Glutamatergic neuron (in vitro differentiated cells): ENCODE measurements at regions not wholly inside any gene's neighbourhood (a gene's known extent, or its start where the extent isn't known, plus 50 kb on each side); places are given as distances from the start of the nearest gene placed in this dataset.

Experiments
- DNase-seq: peaks from one replicate; pipeline ENCODE4 v3.0.0; 2022
- H3K27ac Mint-ChIP-seq: one replicate; pipeline ENCODE4 v1.8.0; 2020; ENCODE audit warnings: mild to moderate bottlenecking, mixed read lengths, inconsistent platforms; ENCODE audit not compliant: unreplicated experiment
- H3K27me3 Mint-ChIP-seq: one replicate; pipeline ENCODE4 v1.8.0; 2020; ENCODE audit warnings: mild to moderate bottlenecking, moderate library complexity, mixed read lengths, inconsistent platforms; ENCODE audit not compliant: unreplicated experiment
- H3K36me3 Mint-ChIP-seq: one replicate; pipeline ENCODE4 v1.8.0; 2020; ENCODE audit warnings: mild to moderate bottlenecking, mixed read lengths, inconsistent platforms; ENCODE audit not compliant: unreplicated experiment
- H3K4me1 Mint-ChIP-seq: one replicate; pipeline ENCODE4 v1.8.0; 2020; ENCODE audit warnings: mild to moderate bottlenecking, low read depth, mixed read lengths, inconsistent platforms; ENCODE audit not compliant: unreplicated experiment
- H3K4me3 Mint-ChIP-seq: one replicate; pipeline ENCODE4 v1.8.0; 2020; ENCODE audit warnings: mild to moderate bottlenecking, mixed read lengths, inconsistent platforms; ENCODE audit not compliant: unreplicated experiment
- H3K9me3 Mint-ChIP-seq: one replicate; pipeline ENCODE4 v1.8.0; 2020; ENCODE audit warnings: mild to moderate bottlenecking, moderate library complexity, mixed read lengths, inconsistent platforms; ENCODE audit not compliant: unreplicated experiment
- TF ChIP-seq, protein P1 (sequence below): fragments of 200-600 bp; sonication (generic); IDR thresholded peaks from one replicate; pipeline ENCODE4 v1.5.0; 2021; ENCODE audit not compliant: partially characterized antibody, unreplicated experiment

DNA sequence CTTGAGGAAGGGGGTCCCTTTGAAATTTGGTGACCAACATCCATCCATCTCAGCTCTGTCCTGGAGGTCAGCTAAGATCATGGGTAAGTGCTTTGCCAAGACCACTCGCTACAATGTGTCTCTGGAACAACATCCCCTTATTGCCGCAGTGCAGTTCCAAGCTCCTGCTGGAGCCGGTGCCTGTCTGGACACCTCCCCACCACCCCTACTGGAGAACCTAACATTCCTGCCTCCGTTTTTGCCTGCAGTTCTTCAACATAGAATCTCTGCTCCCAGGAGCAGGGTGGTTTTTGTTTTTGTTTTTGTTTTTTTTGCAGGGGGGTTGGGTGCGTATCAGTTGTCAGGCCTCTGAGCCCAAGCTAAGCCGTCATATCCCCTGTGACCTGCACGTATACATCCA is 51.2 kb upstream of the FXYD4 start:
- TF ChIP-seq, protein P1, sequence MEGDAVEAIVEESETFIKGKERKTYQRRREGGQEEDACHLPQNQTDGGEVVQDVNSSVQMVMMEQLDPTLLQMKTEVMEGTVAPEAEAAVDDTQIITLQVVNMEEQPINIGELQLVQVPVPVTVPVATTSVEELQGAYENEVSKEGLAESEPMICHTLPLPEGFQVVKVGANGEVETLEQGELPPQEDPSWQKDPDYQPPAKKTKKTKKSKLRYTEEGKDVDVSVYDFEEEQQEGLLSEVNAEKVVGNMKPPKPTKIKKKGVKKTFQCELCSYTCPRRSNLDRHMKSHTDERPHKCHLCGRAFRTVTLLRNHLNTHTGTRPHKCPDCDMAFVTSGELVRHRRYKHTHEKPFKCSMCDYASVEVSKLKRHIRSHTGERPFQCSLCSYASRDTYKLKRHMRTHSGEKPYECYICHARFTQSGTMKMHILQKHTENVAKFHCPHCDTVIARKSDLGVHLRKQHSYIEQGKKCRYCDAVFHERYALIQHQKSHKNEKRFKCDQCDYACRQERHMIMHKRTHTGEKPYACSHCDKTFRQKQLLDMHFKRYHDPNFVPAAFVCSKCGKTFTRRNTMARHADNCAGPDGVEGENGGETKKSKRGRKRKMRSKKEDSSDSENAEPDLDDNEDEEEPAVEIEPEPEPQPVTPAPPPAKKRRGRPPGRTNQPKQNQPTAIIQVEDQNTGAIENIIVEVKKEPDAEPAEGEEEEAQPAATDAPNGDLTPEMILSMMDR, result no peak
- Mint-ChIP-seq H3K36me3 (no peaks in the 10 kb centered on the region), H3K4me1 (peaks cover 7% of the 10 kb centered on the region), H3K27me3 (peaks cover 11% of the 10 kb centered on the region), H3K27ac (no peak overlapping the region), H3K9me3 (peaks cover 7% of the 10 kb centered on the region), H3K4me3 (no peak overlapping the region)
- no peak for DNase-seq

GRCh38 chr10:43318976-43319960 is 52.2 kb upstream of the FXYD4 start:
- DNase-seq, result no peak
- peak overlapping the region; percentile 38 for H3K27ac Mint-ChIP-seq
- H3K9me3 Mint-ChIP-seq, result peaks cover 9% of the 10 kb centered on the region
- TF ChIP-seq, protein P1, result no peak
- H3K36me3 Mint-ChIP-seq, result no peaks in the 10 kb centered on the region
- peaks cover 7% of the 10 kb centered on the region for H3K4me1 Mint-ChIP-seq
- peaks cover 11% of the 10 kb centered on the region for H3K27me3 Mint-ChIP-seq
- no peak overlapping the region for H3K4me3 Mint-ChIP-seq

DNA sequence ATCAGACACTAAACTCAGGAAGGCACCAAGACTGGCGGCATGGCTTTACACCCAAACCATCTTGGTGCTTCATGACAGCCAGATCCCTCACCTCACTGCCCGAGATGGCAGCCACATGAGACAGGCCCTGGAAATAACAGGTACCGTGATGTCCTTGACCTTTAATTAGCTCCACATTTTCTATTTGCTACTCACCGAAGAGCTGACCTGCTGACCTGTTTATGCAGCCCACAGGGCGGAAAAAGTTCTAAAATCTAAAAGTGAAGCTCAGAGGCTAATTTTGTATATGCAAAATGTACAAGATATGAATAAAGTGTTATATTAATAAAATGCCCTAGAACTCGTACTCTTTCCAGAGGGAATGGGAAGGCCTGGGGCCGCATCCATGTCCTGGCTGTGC is 51.6 kb upstream of the RASGEF1A start:
- TF ChIP-seq, protein P1, result no peak
- H3K4me1 Mint-ChIP-seq, result peaks cover 7% of the 10 kb centered on the region

DNA sequence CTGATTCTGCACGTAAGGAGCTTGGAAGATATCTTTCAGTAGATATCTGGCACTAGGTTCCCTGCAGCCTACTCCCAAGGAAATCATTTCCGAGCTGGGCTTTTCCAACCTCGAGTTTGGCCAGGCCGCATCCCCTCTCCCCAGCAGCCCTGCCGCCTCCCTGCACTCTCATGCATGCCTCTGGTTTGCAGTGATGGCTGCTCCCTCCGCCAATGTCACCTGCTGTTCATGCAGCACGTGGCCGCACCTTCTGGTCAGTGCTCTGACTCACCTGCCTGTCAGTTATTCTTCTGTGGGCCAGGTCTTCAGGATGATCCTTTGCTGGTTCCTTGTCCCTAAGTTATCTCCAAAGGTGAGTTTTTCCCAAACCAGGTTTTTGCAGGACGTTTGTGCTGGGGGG is 50.6 kb upstream of the RASGEF1A start:
- Mint-ChIP-seq H3K27me3 (peaks cover 11% of the 10 kb centered on the region), H3K4me1 (peaks cover 7% of the 10 kb centered on the region), H3K36me3 (no peaks in the 10 kb centered on the region), H3K4me3 (no peak overlapping the region), H3K27ac (no peak overlapping the region), H3K9me3 (peaks cover 9% of the 10 kb centered on the region)
- DNase-seq, result no peak
- TF ChIP-seq, protein P1, result no peak

More for the DNA sequence above, 51.6 kb upstream of the RASGEF1A start:
- Mint-ChIP-seq H3K36me3 (no peaks in the 10 kb centered on the region), H3K27me3 (peaks cover 11% of the 10 kb centered on the region), H3K27ac (no peak overlapping the region), H3K9me3 (peaks cover 9% of the 10 kb centered on the region), H3K4me3 (no peak overlapping the region)
- no peak for DNase-seq

DNA sequence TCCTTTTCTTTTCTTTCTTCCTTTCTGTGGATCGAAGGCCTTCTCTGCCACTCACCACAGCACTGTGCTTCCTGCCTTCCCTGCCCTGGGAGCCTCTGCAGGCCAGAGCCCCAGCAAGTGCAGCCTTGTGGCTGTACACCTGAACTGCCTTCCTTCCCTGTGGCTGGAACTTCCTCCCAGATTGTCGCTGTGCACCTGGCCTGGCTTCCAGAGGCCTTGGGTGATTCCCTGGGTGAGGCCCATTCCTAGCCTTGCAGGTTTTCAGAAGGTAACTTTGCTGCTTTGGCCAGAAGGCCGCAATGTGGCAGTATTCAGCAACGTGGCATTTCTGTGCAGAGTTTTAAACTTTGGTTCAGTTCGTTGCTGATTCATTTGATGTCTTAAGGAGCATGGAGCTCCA is 50.1 kb upstream of the RASGEF1A start:
- Mint-ChIP-seq H3K4me3 (no peak overlapping the region), H3K27me3 (peaks cover 11% of the 10 kb centered on the region), H3K36me3 (no peaks in the 10 kb centered on the region), H3K27ac (no peak overlapping the region), H3K4me1 (peaks cover 7% of the 10 kb centered on the region), H3K9me3 (peaks cover 9% of the 10 kb centered on the region)
- DNase-seq, result no peak
- TF ChIP-seq, protein P1, result no peak
